ENCODE measurements at regions not wholly inside any gene's neighbourhood (a gene's known extent, or its start where the extent isn't known, plus 50 kb on each side); places are given as distances from the start of the nearest gene placed in this dataset.

DNA sequence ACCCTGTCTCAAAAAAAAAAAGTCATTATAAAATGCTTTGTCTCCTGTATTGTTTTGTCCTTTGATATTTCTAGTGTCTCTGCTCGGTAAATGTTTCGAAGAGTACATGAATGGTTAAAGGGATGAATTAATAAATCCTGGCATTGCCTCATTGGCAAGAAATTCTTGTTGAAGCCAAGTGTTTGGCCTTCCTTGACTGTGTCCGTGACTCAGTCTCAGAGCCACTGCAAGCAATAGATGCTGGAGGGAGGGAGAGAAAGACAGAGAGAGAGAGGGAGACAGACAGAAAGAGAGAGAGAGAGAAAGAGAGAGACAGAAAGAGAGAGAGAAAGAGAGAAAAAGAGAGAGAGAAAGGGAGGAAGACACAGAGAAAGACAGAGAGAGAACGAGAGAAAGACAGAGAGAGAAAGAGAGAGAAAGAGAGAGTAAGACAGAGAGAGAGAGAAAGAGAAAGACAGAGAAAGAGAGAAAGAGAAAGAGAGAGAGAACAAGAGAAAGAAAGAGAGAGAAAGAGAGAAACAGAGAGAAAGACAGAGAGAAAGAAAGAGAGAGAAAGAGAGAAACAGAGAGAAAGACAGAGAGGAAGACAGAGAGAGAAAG lies 72.5 kb upstream of the RXRA start:
- H3K4me1 Mint-ChIP-seq = peaks cover 3% of the 10 kb centered on the region
- H3K36me3 Mint-ChIP-seq (ENCODE audit: low read depth) = no peaks in the 10 kb centered on the region
- H3K4me3 Mint-ChIP-seq = no peak overlapping the region
- Histone ChIP-seq H3K27ac (ENCODE audit: low read depth, low read length) (no peak overlapping the region), H3K9me3 (ENCODE audit: control insufficient read depth, low read length) (no peaks in the 10 kb centered on the region), H3K9ac (ENCODE audit: extremely low read depth, low read length, poor library complexity, severe bottlenecking) (no peak overlapping the region), H3K4me1 (ENCODE audit: control insufficient read depth, insufficient read depth, low read length) (no peaks in the 10 kb centered on the region), H3K36me3 (ENCODE audit: control insufficient read depth, insufficient read depth, low read length) (no peaks in the 10 kb centered on the region), H3K27me3 (ENCODE audit: control insufficient read depth, insufficient read depth, low read length, poor library complexity, severe bottlenecking) (no peaks in the 10 kb centered on the region), H3K4me3 (ENCODE audit: low read length) (no peak overlapping the region)
- WGBS, 2 experiments (ENCODE audit: insufficient coverage in 1 of 2, insufficient read length in 1 of 2) = 79 to 80% methylated on average over 4 of the region's 4 CpGs
- no peak for TF ChIP-seq CTCF (conservative IDR thresholded peaks at IDR 0.05)
- no peak overlapping the region for H3K27ac Mint-ChIP-seq
- H3K27me3 Mint-ChIP-seq (ENCODE audit: insufficient read depth) = no peaks in the 10 kb centered on the region
- DNase-seq = no peak
- H3K9me3 Mint-ChIP-seq = peaks cover under 1% of the 10 kb centered on the region

DNA sequence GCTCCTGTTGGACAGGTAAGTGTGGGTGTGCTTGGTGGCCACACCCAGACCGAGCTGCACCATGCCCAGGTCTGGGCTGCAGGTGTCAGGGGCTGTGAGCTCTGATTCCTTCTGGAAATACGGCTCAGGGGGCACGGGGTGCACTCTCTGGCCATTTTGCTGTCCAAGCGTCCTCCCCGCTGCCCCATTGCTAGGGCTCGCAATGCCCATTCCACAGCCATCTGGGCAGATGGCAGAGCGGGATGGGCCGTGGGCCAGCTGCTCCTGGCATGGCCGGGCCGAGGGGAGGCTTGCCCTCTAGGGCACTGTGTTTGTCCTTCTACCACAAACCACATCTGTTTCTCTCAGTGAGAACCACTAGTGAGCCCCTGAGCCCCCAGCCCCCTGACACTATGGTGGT lies 67.9 kb upstream of the RXRA start:
- H3K27ac ChIP-seq (ENCODE audit: low read depth, low read length) = no peak overlapping the region
- H3K4me3 Mint-ChIP-seq = no peak overlapping the region
- H3K36me3 Mint-ChIP-seq (ENCODE audit: low read depth) = no peaks in the 10 kb centered on the region
- H3K4me1 ChIP-seq (ENCODE audit: control insufficient read depth, insufficient read depth, low read length) = no peaks in the 10 kb centered on the region
- no peak overlapping the region for H3K9ac ChIP-seq (ENCODE audit: extremely low read depth, low read length, poor library complexity, severe bottlenecking)
- no peaks in the 10 kb centered on the region for H3K27me3 ChIP-seq (ENCODE audit: control insufficient read depth, insufficient read depth, low read length, poor library complexity, severe bottlenecking)
- no peaks in the 10 kb centered on the region for H3K9me3 ChIP-seq (ENCODE audit: control insufficient read depth, low read length)
- peaks cover 3% of the 10 kb centered on the region for H3K4me1 Mint-ChIP-seq
- DNase-seq = no peak
- no peaks in the 10 kb centered on the region for H3K36me3 ChIP-seq (ENCODE audit: control insufficient read depth, insufficient read depth, low read length)
- no peaks in the 10 kb centered on the region for H3K27me3 Mint-ChIP-seq (ENCODE audit: insufficient read depth)
- no peak for TF ChIP-seq CTCF (conservative IDR thresholded peaks at IDR 0.05)
- H3K4me3 ChIP-seq (ENCODE audit: low read length) = no peak overlapping the region
- WGBS, 2 experiments (ENCODE audit: insufficient coverage in 1 of 2, insufficient read length in 1 of 2) = 86 to 90% methylated on average over 9 to 10 of the region's 10 CpGs
- no peaks in the 10 kb centered on the region for H3K9me3 Mint-ChIP-seq
- H3K27ac Mint-ChIP-seq = no peak overlapping the region

GRCh38 chr9:134258828-134259546 lies 67.3 kb upstream of the RXRA start:
- H3K9me3 Mint-ChIP-seq = no peaks in the 10 kb centered on the region
- TF ChIP-seq CTCF (conservative IDR thresholded peaks at IDR 0.05) = no peak
- H3K27me3 ChIP-seq (ENCODE audit: control insufficient read depth, insufficient read depth, low read length, poor library complexity, severe bottlenecking) = no peaks in the 10 kb centered on the region
- H3K4me1 ChIP-seq (ENCODE audit: control insufficient read depth, insufficient read depth, low read length) = no peaks in the 10 kb centered on the region
- no peak overlapping the region for H3K4me3 ChIP-seq (ENCODE audit: low read length)
- H3K27ac Mint-ChIP-seq = no peak overlapping the region
- DNase-seq = no peak
- 87 to 91% methylated on average over 8 to 11 of the region's 11 CpGs for WGBS, 2 experiments (ENCODE audit: insufficient coverage in 1 of 2, insufficient read length in 1 of 2)
- no peak overlapping the region for H3K27ac ChIP-seq (ENCODE audit: low read depth, low read length)
- no peaks in the 10 kb centered on the region for H3K36me3 Mint-ChIP-seq (ENCODE audit: low read depth)
- no peaks in the 10 kb centered on the region for H3K27me3 Mint-ChIP-seq (ENCODE audit: insufficient read depth)
- no peaks in the 10 kb centered on the region for H3K36me3 ChIP-seq (ENCODE audit: control insufficient read depth, insufficient read depth, low read length)
- H3K4me1 Mint-ChIP-seq = peaks cover 3% of the 10 kb centered on the region
- H3K9me3 ChIP-seq (ENCODE audit: control insufficient read depth, low read length) = no peaks in the 10 kb centered on the region
- H3K9ac ChIP-seq (ENCODE audit: extremely low read depth, low read length, poor library complexity, severe bottlenecking) = no peak overlapping the region
- H3K4me3 Mint-ChIP-seq = no peak overlapping the region
